ENCODE measurements at regions not wholly inside any gene's neighbourhood (a gene's known extent, or its start where the extent isn't known, plus 50 kb on each side); places are given as distances from the start of the nearest gene placed in this dataset.

DNA sequence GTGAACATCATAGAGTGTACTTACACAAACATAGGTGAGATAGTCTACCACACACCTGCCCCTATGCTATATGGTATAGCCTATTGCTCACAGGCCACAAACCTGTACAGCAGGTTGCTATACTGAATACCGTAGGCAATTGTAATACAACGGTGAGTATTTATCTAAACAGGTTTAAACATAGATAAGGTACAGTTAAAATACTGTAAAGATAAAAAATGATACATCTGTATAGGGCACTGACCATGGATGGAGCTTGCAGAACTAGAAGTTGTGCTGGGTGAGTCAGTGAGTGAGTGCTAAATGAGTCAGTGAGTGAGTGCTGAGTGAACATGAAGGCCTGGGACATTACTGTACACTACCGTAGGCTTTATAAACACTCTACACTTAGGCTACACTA, 267.0 kb upstream of the HS6ST1 start:
- no peaks in the 10 kb centered on the region for H3K27me3 ChIP-seq (ENCODE audit: insufficient read depth, poor library complexity, severe bottlenecking)
- H3K4me3 ChIP-seq (replicated peaks; ENCODE audit: insufficient read depth, low read length), result no peak overlapping the region
- TF ChIP-seq, protein P1, sequence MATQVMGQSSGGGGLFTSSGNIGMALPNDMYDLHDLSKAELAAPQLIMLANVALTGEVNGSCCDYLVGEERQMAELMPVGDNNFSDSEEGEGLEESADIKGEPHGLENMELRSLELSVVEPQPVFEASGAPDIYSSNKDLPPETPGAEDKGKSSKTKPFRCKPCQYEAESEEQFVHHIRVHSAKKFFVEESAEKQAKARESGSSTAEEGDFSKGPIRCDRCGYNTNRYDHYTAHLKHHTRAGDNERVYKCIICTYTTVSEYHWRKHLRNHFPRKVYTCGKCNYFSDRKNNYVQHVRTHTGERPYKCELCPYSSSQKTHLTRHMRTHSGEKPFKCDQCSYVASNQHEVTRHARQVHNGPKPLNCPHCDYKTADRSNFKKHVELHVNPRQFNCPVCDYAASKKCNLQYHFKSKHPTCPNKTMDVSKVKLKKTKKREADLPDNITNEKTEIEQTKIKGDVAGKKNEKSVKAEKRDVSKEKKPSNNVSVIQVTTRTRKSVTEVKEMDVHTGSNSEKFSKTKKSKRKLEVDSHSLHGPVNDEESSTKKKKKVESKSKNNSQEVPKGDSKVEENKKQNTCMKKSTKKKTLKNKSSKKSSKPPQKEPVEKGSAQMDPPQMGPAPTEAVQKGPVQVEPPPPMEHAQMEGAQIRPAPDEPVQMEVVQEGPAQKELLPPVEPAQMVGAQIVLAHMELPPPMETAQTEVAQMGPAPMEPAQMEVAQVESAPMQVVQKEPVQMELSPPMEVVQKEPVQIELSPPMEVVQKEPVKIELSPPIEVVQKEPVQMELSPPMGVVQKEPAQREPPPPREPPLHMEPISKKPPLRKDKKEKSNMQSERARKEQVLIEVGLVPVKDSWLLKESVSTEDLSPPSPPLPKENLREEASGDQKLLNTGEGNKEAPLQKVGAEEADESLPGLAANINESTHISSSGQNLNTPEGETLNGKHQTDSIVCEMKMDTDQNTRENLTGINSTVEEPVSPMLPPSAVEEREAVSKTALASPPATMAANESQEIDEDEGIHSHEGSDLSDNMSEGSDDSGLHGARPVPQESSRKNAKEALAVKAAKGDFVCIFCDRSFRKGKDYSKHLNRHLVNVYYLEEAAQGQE (IDR thresholded peaks at IDR 0.05; ENCODE audit: insufficient replicate concordance, low read depth), result no peak
- TF ChIP-seq, protein P2, sequence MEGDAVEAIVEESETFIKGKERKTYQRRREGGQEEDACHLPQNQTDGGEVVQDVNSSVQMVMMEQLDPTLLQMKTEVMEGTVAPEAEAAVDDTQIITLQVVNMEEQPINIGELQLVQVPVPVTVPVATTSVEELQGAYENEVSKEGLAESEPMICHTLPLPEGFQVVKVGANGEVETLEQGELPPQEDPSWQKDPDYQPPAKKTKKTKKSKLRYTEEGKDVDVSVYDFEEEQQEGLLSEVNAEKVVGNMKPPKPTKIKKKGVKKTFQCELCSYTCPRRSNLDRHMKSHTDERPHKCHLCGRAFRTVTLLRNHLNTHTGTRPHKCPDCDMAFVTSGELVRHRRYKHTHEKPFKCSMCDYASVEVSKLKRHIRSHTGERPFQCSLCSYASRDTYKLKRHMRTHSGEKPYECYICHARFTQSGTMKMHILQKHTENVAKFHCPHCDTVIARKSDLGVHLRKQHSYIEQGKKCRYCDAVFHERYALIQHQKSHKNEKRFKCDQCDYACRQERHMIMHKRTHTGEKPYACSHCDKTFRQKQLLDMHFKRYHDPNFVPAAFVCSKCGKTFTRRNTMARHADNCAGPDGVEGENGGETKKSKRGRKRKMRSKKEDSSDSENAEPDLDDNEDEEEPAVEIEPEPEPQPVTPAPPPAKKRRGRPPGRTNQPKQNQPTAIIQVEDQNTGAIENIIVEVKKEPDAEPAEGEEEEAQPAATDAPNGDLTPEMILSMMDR (IDR thresholded peaks at IDR 0.05; ENCODE audit: insufficient read depth, low read length), result no peak
- no peak for TF ChIP-seq GABPA (IDR thresholded peaks at IDR 0.05; ENCODE audit: low read depth)
- TF ChIP-seq SPI1 (IDR thresholded peaks at IDR 0.05; ENCODE audit: borderline replicate concordance, low read depth), result no peak
- no peak for TF ChIP-seq POLR2AphosphoS5 (IDR thresholded peaks at IDR 0.05; ENCODE audit: low read depth)
- no peak overlapping the region for H3K27ac ChIP-seq (replicated peaks)
- no peak for DNase-seq (ENCODE audit: low read depth in 1 of 2, low spot score in 1 of 2)

DNA sequence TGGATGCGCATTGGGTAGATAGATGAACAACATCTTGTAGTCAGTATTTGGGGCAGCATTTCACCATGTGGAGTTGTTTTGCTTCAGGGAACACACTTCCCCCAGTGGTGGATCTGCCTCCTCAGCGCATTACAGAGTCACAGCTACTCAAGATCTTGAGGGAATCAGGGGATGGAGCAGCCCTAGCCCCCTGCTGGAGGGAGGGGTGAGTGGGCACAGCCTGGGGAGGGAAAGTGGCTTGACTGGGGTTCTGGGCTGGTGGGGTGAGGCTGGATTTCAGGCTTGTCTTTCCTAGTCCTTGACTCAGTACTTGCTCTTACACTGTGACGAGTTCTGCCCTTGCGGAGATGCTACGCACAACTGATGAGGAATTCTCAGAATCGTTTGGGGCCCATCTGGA, 271.0 kb upstream of the HS6ST1 start:
- no peak for DNase-seq (ENCODE audit: low read depth in 1 of 2, low spot score in 1 of 2)
- Histone ChIP-seq H3K4me3 (replicated peaks; ENCODE audit: insufficient read depth, low read length) (no peak overlapping the region), H3K27ac (replicated peaks) (no peak overlapping the region), H3K27me3 (ENCODE audit: insufficient read depth, poor library complexity, severe bottlenecking) (no peaks in the 10 kb centered on the region)
- TF ChIP-seq SPI1 (IDR thresholded peaks at IDR 0.05; ENCODE audit: borderline replicate concordance, low read depth) (no peak), POLR2AphosphoS5 (IDR thresholded peaks at IDR 0.05; ENCODE audit: low read depth) (no peak), GABPA (IDR thresholded peaks at IDR 0.05; ENCODE audit: low read depth) (no peak)
- TF ChIP-seq, protein P1 (IDR thresholded peaks at IDR 0.05; ENCODE audit: insufficient replicate concordance, low read depth), result no peak
- TF ChIP-seq, protein P2 (IDR thresholded peaks at IDR 0.05; ENCODE audit: insufficient read depth, low read length), result no peak

DNA sequence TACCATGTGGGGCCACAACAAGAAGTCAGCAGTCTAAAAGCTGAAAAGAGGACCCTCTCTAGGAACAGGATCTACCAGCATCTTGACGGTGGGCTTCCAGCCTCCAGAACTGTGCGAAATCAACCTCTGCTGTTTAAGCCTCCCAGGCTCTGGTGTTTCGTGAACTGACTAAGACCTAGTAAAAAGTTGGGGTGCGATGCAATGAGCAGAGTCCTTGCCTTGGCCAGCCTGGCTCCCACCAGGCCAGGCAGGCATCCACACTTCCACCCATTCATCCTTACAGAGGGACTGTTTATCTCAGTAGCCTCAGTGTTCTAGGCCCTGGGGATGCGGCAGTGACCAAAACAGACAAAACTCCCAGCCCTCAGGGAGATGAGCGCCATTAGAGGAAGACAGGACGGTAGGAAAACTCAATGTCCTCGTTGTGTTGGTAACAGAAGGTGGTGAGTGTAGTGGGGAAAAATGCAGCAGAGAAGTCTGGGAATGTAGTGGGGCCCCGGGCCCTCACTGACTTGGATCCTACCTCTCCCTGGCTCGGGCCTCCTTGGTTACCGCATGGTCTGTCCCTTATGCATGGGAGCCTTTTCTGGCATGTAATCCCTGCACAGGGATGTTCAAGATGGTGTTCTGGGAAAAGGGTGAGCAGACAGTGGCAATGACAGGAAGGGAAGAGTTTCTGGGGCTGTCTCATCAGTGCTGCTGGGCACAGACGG, 271.8 kb upstream of the HS6ST1 start:
- TF ChIP-seq GABPA (IDR thresholded peaks at IDR 0.05; ENCODE audit: low read depth) (no peak), SPI1 (IDR thresholded peaks at IDR 0.05; ENCODE audit: borderline replicate concordance, low read depth) (no peak)
- TF ChIP-seq, protein P2 (IDR thresholded peaks at IDR 0.05; ENCODE audit: insufficient read depth, low read length), result no peak
- Histone ChIP-seq H3K27me3 (ENCODE audit: insufficient read depth, poor library complexity, severe bottlenecking) (no peaks in the 10 kb centered on the region), H3K4me3 (replicated peaks; ENCODE audit: insufficient read depth, low read length) (no peak overlapping the region), H3K27ac (replicated peaks) (no peak overlapping the region)
- no peak for DNase-seq (ENCODE audit: low read depth in 1 of 2, low spot score in 1 of 2)

Data from HL-60 (cell line).